ENCODE measurements at regions not wholly inside any gene's neighbourhood (a gene's known extent, or its start where the extent isn't known, plus 50 kb on each side); places are given as distances from the start of the nearest gene placed in this dataset.
A peak's percentile ranks its signal among the peaks of the same experiment; 100 is the strongest.

DNA sequence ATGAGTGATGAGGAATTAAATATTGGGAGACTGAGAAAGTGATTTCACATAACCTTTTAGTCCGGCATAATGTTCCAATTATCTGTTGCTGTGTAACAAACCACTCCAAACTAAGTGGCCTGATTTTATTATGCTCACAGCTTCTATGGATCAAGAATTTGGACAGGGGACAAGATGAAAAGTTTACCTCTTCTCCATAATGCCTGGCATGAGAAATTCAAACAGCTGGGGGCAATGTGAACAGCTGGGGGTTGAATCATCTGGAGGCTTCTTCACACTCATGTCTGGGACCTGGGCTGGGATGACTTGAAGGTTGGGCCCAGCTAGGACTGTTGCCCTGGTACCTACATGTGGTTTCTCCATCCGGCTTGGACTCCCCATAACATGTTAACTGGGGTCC lies 99.4 kb upstream of the DRD2 start:
- no peak overlapping the region for H3K4ac ChIP-seq (ENCODE audit: low read depth, low read length)
- no peak overlapping the region for H3K27ac ChIP-seq (ENCODE audit: insufficient read depth, low read length)
- H3K36me3 ChIP-seq (ENCODE audit: control insufficient read depth, insufficient read depth, low read length), result no peaks in the 10 kb centered on the region
- no peak for DNase-seq
- no peaks in the 10 kb centered on the region for H3K79me1 ChIP-seq (ENCODE audit: low read depth in 1 of 2, low read length in 2 of 2)
- H4K8ac ChIP-seq (ENCODE audit: low read depth in 2 of 2, low read length in 2 of 2), result no peak overlapping the region
- no peak overlapping the region for H2BK20ac ChIP-seq (ENCODE audit: low read depth, low read length)
- H3K14ac ChIP-seq (replicated peaks; ENCODE audit: low read depth, low read length), result no peak overlapping the region
- no peak overlapping the region for H2AFZ ChIP-seq (replicated peaks; ENCODE audit: low read length, poor library complexity)
- no peak overlapping the region for H3K56ac ChIP-seq (ENCODE audit: extremely low read depth, insufficient read depth, low read length)
- H2AK9ac ChIP-seq (replicated peaks; ENCODE audit: low read depth, low read length, poor library complexity), result peak overlapping the region; percentile 24
- H2BK15ac ChIP-seq (ENCODE audit: low read depth, low read length), result no peak overlapping the region
- H2AK5ac ChIP-seq (ENCODE audit: low read depth, low read length), result no peak overlapping the region
- dilution Hi-C loops (cut with HindIII; ENCODE audit: low sequenced_read_pairs, unreplicated experiment), result no loop called here
- no peak overlapping the region for H3K9ac ChIP-seq (ENCODE audit: low read depth, low read length)
- no peaks in the 10 kb centered on the region for H3K9me3 ChIP-seq (ENCODE audit: control insufficient read depth, insufficient read depth, low read length)
- no TSS peak for BruUV-seq (replicated peaks)
- no peak overlapping the region for H4K91ac ChIP-seq (ENCODE audit: insufficient read depth, low read depth, low read length)
- intact Hi-C loops (cut with micrococcal nuclease), result no loop called here
- H2BK5ac ChIP-seq (ENCODE audit: low read depth, low read length, poor library complexity, severe bottlenecking), result no peak overlapping the region
- H2BK120ac ChIP-seq (ENCODE audit: low read depth, low read length), result no peak overlapping the region
- TF ChIP-seq CHD1 (IDR thresholded peaks at IDR 0.05; ENCODE audit: low read depth, low read length) (no peak), NFE2L2 (IDR thresholded peaks at IDR 0.05; ENCODE audit: low read depth, low read length) (no peak), MAFK (IDR thresholded peaks at IDR 0.05; ENCODE audit: low read depth, low read length) (no peak), BHLHE40 (IDR thresholded peaks at IDR 0.05; ENCODE audit: low read depth, low read length) (no peak), POLR2A (IDR thresholded peaks at IDR 0.05; ENCODE audit: low read depth, low read length) (no peak), MXI1 (IDR thresholded peaks at IDR 0.05; ENCODE audit: borderline replicate concordance, low read depth, low read length) (no peak)
- TF ChIP-seq, protein P1, sequence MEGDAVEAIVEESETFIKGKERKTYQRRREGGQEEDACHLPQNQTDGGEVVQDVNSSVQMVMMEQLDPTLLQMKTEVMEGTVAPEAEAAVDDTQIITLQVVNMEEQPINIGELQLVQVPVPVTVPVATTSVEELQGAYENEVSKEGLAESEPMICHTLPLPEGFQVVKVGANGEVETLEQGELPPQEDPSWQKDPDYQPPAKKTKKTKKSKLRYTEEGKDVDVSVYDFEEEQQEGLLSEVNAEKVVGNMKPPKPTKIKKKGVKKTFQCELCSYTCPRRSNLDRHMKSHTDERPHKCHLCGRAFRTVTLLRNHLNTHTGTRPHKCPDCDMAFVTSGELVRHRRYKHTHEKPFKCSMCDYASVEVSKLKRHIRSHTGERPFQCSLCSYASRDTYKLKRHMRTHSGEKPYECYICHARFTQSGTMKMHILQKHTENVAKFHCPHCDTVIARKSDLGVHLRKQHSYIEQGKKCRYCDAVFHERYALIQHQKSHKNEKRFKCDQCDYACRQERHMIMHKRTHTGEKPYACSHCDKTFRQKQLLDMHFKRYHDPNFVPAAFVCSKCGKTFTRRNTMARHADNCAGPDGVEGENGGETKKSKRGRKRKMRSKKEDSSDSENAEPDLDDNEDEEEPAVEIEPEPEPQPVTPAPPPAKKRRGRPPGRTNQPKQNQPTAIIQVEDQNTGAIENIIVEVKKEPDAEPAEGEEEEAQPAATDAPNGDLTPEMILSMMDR (conservative IDR thresholded peaks at IDR 0.05; ENCODE audit: low read depth, low read length), result no peak
- no peaks in the 10 kb centered on the region; the same call in 1 of the 2 replicates for H3K4me1 ChIP-seq (ENCODE audit: control insufficient read depth, insufficient read depth, low read length)
- in situ Hi-C loops (cut with MboI; ENCODE audit: low sequenced_read_pairs), result no loop called here
- WGBS, 2 experiments (ENCODE audit: extremely low coverage in 2 of 2, insufficient read length in 1 of 2), result 50% methylated on average over 1 of the region's 2 CpGs; no CpG with 5 or more reads in 1 of the 2 experiments
- no peak overlapping the region for H3K23ac ChIP-seq (ENCODE audit: low read depth, low read length)
- H3K18ac ChIP-seq (ENCODE audit: low read depth, low read length), result no peak overlapping the region
- no peak overlapping the region for H3K4me3 ChIP-seq (ENCODE audit: insufficient read depth, low read depth, low read length)
- POLR2A ChIA-PET (ENCODE audit: unreplicated experiment), result no interaction called here
- H4K5ac ChIP-seq (ENCODE audit: low read depth, low read length), result no peak overlapping the region
- H3K27me3 ChIP-seq (ENCODE audit: control insufficient read depth, insufficient read depth, low read length), result peaks cover 7% of the 10 kb centered on the region; the same call in 1 of the 2 replicates
- ATAC-seq (ENCODE audit: low read depth), result no peak
- no peaks in the 10 kb centered on the region for H4K20me1 ChIP-seq (ENCODE audit: insufficient read depth, low read length)
- H3K9me1 ChIP-seq (ENCODE audit: insufficient read depth, low read length), result no peaks in the 10 kb centered on the region; the same call in 1 of the 2 replicates
- CTCF ChIA-PET, result no interaction called here
- no peak overlapping the region for H3K4me2 ChIP-seq (ENCODE audit: low read depth, low read length)

Measured in IMR-90 (cell line).